GM19023 (cell line): ENCODE measurements at regions not wholly inside any gene's neighbourhood (a gene's known extent, or its start where the extent isn't known, plus 50 kb on each side); places are given as distances from the start of the nearest gene placed in this dataset.
"Not testable (repeated sequence)": the region's sequence is repeated elsewhere in the genome, so short reads cannot be mapped to it uniquely, and the experiment has no call there.

Experiments used
- ATAC-seq: cut with Tn5 transposase; IDR thresholded peaks from one replicate; pipeline ENCODE4 v1.9.1; 2021; ENCODE audit warnings: mild to moderate bottlenecking, moderate library complexity; ENCODE audit not compliant: unreplicated experiment

DNA sequence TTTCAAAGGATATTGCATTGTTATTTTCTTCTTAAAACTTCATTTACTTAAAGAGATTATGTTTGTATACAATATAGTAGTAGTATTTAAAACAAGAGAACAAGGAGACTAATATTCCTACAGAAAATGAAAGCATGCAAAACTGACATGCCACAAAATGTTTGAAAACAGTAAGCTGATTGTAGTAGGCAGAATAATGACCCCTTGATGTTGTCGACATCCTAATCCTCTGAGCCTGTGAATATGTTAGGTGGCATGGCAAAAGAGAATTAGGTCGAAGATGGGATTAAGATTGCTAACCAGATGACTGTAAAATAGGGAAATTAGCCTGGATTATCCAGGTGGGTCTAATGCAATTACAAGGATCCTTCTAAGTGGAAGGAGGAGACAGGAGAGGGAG lies 522.2 kb upstream of the NR3C2 start:
- ATAC-seq: no peak

DNA sequence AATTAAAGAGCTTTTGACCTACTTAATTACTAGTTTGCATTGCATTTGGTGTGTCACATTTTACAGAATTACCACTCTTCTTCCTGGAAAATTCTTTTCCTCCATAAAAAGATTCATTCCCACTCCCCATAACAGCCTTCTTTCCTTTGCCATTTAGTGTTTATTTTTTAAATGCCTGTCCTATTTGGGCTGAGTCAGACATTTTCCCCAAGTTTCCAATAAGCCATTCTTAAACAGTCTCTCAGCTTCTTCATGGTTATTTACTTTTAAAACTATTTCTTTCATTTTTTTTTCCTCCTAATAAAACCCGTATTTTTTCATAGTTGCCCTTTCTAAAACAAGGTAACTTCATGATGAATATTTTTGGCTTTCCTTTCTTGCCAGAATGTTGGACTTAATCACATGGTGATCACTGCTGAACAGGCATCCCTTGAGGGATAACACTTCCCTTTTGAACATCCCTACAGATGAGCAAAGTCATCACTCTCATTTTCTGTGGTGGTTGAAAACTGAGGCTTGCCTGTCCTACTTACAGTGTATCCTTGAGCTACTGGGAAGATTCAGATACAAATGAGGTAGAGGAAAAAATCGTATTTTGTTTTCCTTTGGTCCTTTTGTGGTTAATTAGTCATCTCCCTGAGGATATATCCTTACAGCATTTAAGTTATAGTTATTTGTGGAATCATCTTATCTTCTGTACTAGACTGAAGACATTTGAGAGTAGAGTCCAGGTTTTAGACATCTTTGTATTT lies 520.5 kb upstream of the NR3C2 start:
- no peak for ATAC-seq

DNA sequence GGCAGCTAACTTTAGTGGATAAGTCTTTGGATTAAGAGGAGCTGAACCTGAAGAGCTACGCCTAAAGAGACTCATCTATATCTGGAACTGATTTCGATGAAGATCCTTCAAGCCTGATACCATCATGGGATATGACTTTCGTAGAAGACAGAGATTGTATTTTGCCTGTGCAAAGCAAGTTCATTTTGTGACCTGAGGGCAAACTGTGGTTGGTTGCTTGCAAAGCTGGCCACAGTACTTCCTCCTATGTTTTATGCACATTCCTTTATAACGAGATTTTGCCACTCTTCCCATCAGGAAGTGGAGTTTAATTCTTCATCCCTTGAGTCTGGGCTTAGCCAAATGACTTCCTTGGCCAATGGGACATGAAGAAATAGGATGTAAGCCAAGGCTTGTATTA lies 519.3 kb upstream of the NR3C2 start:
- no peak for ATAC-seq

DNA sequence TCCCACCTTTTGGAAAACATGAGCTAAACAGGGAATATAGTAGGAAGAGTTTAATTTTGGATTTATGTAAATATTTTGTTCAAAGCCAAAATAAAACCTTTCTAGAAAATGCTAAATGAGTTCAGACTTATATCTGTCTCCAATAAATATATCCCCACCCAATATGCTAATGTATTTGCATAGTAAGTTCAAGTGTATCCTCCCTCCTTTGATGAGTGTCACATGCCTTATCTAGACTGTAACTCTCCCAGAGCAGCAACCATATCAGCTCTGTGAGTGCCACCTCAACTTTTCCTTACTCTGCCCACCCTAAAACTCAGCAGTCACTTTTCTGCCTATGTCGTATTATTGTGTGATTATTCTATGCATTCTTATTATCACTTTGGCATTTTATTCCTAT lies 516.1 kb upstream of the NR3C2 start:
- ATAC-seq: no peak

DNA sequence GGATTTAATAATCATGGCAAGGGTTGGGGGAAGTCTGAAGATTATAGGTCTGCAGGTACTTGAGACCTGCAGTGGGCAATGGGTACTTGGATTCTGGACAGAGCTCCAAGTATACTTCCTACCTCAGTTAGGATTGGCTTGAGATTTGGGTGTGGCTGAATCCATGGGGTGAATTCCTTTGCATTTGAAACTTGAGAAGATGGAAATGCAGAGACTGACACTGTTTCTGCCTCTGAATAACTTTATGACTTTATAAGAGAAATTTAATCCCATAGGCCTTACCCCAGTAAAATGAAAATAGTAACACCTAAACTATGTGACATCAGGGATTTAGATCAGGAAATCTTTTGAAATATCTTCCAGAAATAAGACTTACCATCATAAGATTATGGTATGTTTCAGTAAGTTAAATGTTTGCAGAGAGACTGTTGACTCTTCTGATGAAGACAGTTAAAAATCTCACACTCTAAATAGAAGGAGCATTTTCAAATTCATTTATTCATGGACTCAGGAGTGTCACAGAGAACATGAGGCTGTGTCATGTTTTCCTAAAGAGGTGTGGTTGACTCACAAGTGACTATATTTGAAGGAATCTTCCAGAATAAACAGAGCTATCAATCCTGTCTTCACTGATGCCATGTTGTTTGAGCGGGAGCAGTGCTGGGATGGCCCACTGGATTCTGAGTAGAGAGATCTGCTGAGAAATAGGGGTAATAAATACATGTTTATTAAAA lies 513.5 kb upstream of the NR3C2 start:
- no peak for ATAC-seq

DNA sequence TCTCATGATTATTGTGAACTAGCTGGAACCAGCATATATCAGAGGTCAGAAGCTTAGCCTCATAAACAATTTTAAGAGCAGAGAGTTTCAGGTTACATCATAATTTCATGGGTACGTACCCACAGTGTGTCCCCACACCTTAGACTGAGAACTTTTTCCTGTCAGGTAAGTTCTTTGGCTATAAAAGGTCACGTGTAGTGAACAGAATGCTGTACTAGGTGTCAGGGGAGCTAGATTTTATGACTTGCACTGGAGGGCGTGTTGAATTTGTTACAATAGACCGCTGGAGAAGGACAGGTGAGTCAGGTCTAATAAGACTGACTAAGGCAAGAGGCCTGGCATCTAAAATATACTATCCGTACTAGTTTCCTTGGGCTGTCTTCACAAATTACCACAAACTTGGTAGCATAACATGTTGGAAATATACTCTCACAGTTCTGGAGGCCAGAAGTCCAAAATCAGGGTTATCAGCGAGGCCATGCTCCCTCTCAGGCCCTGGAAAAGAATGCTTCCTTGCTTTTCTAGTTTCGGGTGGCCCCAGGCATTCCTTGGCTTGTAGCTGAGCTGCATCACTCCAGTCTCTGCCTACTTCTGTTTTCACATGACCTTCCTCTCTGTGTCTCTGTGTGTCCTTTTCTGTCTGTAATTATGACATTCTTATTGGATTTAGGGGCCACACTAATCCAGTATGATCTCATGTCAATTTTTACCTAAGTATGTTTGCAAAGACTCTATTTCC lies 512.0 kb upstream of the NR3C2 start:
- ATAC-seq: no peak

DNA sequence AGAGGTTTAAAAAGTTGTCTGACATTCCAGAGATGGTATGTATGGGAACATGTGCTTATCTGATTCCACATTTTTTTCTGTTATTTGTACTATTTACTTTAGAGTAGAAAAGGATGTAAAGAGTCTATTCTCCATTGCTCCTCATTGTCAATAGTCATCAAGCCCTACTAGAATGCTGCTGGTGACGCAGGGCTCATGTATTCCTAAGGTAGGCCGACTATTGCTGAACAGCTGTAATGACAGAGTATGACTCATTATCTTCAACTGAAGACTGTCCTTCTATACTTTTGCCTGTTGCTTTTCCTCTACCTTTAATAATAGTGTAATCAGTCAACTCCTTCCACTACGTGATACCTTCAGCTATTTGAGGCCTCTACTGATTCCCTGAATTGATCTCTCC lies 509.1 kb upstream of the NR3C2 start:
- ATAC-seq: no peak

DNA sequence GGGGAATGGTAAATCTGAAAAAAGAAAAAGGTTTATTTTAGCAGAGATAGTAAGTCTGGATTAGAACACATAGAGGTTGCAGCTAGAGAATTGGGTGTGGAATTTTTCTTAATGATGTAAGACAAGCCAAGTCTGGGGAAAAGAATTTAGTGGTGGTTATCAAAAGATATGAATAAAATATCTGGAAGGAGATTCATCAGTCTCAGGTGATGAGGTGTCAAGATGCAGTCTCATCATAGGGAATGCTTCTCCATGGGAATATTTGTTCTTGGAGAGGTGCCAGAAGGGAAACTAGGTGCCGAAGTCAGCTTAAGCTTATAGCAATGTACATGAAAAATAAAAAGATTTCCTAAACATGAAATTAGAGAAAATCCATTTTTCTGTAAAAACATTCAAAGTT lies 504.1 kb upstream of the NR3C2 start:
- ATAC-seq: no peak

DNA sequence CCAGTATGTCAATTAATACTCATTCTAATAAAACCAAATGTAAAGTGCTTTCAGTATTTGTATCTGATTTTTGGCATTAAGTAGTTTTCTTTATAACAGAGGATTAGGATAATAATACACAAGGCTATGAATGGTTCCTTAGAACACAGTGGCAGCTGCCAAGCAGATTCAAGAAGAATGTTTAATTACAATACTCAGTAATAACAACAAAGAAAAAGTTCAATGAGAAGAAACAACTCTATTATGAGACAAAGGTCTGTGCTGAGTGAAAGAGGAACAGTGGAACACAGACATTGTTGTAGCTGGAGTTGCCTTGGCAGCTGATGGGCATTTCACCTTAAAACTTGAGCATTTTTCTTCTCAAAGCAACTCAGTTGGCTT lies 502.6 kb upstream of the NR3C2 start:
- no peak for ATAC-seq

DNA sequence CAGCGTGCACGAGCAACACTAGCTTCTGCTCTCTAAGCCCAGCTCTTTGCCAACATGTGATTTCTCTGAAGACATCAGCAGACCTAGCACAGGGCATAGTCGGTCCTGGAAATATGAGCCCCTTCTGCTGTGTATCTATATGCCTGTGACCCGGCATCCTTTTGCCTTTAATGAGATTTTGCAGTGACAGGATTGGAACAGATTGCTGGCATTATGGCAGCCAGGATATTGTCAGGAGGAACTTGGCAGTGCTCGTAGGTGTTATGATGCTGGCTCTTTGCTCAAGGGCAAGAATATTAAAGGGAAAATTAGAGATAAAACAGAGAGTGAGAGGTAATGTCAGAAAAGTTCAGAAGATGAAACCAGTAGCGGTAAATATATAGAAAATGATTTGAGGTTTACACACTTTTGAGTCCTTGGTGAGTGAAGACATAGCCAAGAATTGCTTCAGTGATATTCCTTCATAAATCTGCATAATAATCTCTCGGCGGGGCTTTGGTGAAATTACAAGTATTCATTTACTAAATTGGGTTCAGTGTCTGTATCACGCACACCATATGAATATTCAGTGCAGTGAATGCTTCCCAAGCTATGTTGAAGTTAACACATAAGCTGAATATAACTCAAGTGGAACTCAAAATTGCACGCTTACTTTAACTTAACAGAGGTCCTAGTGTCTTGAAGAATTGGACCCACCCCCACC lies 502.1 kb upstream of the NR3C2 start:
- no peak for ATAC-seq

DNA sequence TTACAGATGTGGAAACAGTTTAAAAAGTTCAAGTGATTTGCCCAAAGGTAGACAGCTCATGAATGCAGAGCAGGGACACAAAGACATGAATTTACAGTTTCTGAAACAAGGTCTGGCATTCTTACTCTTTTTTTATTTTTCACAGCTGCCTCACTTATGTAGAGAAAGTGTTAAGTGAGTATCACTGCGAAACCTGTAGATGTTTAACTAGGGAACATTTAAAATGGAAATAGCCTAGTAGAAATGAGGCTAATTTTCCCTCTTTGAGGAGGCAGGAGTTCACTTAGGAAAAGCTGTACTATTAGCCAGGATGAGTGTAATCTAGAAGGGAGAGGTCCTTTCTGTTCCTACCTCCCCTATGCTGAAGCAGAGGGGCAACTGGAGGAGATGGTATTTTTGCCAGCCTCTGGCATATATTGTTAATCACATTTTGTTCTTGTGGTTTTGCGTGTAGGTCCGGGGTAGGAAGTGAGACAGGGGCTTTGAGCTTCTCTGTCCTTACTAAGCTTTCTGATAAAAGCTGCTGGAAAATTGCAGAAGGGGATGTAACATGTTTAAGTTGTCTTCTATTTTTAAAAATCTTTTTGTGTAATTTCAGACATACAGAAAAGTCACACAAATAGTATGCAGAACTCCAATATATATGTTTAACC lies 492.8 kb upstream of the NR3C2 start:
- no peak for ATAC-seq

DNA sequence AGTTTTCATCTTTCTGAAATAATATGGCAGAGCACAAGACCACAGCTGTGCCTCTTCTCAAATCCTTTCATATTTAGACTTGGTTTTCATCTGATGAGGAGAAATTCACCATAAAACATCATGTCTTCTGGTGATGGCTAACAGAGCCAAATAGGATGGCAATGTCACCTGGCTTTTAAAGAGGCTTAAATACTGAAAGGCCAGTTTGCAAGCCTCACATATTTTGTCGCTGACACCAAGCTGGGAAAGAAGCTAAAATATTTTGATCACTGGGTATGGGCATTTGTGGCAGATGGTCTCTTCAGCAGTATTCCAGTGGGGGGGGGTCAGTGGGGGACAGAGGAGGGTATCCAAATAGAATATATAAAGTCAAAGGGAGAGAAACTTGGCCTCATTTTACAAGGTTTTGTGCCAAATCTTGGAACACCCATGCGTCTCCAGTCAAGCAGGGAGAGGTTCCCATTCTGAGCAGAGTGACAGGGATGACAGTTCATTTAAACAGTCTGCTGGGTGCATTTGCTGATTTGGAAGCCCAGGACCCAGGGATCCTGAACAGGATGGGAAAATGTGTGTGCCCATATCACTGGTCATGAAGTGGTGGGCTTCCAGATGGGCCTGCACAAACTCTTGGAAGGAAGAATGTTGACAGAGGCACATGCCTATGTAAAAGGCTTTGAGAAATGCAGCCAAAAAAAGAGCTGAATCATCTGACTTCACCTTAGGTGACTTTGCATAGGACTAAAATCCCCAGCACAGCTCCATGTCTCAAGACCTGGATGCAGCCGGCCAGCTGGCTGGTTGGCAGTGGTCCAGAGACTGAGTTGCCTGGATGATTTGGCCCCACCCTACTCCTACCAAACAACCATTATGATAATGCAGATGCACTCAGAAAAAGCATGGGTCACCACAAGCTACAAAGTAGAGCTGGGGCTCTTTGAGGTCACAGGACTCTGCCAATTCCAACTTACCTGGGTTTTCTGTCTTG lies 484.4 kb upstream of the NR3C2 start:
- ATAC-seq: no peak

DNA sequence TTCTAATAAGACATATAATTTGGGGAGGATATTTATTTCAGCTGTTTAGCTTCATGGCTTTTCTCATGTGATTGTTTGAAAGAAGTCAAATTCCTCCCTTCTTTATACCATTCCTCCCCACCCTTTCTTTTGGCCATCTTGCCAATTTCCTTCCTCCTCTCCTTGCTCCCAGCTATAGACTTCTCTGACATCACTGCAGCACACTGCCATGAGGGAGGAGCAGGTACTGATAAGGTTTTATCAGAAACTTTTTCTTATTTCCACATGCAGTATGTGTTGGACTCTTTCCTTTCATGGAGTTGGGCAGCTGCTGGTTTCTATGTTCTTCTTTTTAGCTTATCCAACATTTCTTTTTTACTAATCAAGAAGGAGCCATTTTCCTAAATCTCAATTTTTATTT lies 481.7 kb upstream of the NR3C2 start:
- ATAC-seq: no peak

DNA sequence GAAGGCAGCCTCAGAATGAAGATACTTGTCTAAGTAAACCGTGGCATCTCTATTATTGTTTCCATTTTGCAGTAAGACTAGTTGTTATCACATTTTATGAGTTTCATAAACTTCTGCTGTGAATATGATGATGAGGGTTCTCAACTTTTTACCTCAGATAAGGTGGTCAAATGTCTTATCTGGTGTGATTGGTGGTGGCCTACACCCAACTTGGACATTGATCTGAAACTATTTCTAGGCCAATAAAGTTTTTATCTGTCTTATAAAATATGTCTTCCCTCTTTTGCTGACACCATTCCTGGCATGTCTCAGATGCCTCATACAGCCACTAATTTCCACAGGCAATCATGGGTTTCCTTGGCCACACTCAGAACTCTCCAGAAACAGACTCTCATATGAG lies 480.3 kb upstream of the NR3C2 start:
- no peak for ATAC-seq

DNA sequence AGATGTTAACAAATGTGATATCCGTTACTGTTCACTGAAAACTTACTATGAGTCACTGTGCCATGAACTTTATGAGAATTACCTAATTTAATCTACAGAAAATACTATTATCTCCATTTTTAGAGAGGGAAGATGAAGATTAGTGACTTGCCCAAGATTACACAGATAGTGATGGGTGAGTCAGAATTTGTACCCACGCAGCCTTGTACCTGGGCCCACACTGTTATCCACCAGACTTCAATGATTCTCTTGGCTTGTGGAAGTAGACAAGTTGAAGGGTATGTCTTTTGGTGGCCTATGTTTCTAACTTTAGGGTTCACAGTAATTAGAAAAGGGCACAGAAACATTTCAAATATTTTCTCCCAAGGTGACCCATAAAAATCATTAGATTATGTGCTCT lies 472.5 kb upstream of the NR3C2 start:
- ATAC-seq: no peak

DNA sequence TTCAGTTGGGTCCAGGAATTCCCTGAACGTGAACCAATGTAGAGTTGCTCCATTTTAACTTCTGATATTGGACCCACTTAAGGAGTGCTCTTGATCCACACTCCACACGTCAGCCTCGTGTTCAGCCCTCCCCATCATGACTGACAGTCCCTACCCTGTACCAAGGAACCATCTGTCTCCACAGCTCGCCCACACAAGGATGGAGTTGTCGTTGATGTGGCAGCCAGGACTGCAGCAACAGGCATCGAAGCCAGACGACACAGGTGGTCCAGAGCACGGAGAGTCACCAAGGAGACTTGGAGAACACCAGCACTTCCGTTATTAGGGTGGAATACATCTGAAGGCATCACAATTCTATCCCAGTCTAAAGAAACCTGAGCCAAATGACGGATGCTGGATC lies 472.1 kb upstream of the NR3C2 start:
- ATAC-seq: no peak

DNA sequence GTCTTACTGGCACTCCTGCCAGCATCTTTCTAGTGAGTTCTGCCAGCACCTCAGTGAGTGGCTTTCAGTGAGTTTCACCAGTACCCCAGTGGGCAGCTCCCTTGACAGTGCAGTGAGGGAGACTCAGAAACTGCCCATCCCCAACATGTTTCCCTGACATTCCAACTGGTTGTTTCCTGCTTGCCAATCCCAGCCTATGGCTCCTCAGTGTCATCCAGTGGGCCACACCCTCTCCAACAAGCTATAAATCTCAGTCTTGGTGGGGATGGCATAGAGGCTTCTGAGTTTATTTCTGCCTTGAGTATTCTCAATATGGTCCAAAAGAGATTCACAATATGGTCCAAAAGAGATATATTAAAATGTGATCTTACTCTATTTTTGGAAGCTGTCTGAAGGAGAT lies 461.2 kb upstream of the NR3C2 start:
- ATAC-seq: no peak

DNA sequence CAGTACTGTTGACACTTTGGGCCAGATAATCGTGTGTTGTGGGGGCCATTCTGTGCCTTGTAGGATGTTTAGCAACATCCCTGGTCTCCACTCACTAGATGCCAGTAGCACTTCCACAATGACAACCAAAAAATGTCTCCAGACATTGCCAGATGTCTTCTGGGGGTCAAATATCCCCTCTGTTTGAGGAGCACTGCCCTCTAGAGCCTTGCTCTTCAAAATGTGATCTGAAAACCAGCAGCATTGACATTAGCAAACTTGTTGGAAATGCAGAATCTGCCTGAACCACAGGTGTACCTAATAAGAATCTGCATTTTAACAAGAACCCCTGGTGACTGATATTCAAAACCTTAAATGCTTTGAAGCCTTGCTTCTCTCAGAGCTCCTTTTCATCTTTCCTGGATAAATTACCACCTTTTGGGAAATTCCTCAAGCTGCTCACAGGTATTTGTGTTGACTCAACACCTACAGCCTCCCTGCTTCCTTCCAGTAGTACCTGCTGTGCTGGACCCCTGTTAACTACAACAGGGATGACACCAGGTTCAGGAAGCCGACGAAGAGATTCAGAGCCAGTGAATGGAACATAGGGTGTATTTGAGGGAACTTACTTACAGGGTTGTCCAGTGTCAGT lies 459.0 kb upstream of the NR3C2 start:
- no peak for ATAC-seq

DNA sequence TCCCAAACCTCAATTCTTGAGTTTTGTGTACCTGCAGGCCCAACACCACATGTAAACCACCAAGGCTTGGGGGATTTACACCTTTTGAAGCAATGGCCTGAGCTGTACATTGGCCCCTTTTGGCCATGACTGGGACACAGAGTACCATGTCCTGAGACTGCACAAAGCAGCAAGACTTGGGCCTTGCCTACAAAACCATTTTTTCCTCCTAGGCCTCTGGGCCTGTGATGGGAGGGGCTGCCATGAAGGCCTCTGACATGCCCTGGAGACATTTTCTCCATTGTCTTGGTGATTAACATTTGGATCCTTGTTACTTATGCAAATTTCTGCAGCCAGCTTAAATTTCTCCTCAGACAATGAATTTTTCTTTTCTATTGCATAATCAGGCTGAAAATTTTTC lies 455.9 kb upstream of the NR3C2 start:
- ATAC-seq: not testable (repeated sequence)
